ENCODE measurements at regions not wholly inside any gene's neighbourhood (a gene's known extent, or its start where the extent isn't known, plus 50 kb on each side); places are given as distances from the start of the nearest gene placed in this dataset.

DNA sequence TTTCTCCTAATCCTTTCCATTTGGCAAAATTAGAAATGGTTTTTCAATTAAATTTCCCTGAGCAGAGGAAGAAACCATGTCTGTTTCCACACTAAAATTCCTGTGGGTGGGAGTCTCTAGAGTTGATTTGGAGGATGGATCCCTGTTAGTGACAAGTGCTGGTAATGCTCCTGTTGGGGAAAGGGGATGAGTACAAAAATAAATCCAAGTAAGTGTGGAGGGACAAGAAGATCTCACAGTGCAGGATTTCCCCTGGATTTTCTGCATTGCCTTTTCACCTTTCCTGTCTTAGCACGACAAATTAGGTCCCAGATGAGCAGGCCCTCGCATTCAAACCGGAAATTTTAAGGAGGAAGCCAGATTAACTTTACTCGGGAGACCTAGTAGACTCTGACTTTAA lies 107.5 kb downstream of the DAD1 start:
- Histone ChIP-seq H3K9ac (ENCODE audit: control insufficient read depth, extremely low read depth, insufficient read depth, low read length) (no peak overlapping the region), H4K20me1 (ENCODE audit: control insufficient read depth, extremely low read depth, insufficient read depth, low read length) (no peaks in the 10 kb centered on the region), H3K4me3 (ENCODE audit: control insufficient read depth in 2 of 3, extremely low read depth in 1 of 3, insufficient read depth in 2 of 3, low read depth in 1 of 3, low read length in 3 of 3) (no peak overlapping the region), H3K79me2 (ENCODE audit: control insufficient read depth, insufficient read depth, low read length) (no peaks in the 10 kb centered on the region), H3K9me3 (ENCODE audit: control insufficient read depth, low read depth, low read length) (no peaks in the 10 kb centered on the region), H3K27ac (ENCODE audit: control insufficient read depth, insufficient read depth, low read length) (no peak overlapping the region), H3K27me3 (ENCODE audit: control insufficient read depth, extremely low read depth, insufficient read depth, low read length) (peaks cover 9% of the 10 kb centered on the region), H3K9me1 (ENCODE audit: control insufficient read depth, extremely low read depth, insufficient read depth, low read length) (no peaks in the 10 kb centered on the region), H3K36me3 (ENCODE audit: control insufficient read depth in 2 of 2, extremely low read depth in 1 of 2, insufficient read depth in 2 of 2, low read length in 2 of 2) (no peaks in the 10 kb centered on the region), H2AFZ (ENCODE audit: control insufficient read depth, low read length) (no peak overlapping the region), H3K4me2 (ENCODE audit: control insufficient read depth, extremely low read depth, insufficient read depth, low read depth, low read length) (no peak overlapping the region), H3K4me1 (ENCODE audit: control insufficient read depth, extremely low read depth, insufficient read depth, low read length) (no peaks in the 10 kb centered on the region)
- TF ChIP-seq, protein P1, sequence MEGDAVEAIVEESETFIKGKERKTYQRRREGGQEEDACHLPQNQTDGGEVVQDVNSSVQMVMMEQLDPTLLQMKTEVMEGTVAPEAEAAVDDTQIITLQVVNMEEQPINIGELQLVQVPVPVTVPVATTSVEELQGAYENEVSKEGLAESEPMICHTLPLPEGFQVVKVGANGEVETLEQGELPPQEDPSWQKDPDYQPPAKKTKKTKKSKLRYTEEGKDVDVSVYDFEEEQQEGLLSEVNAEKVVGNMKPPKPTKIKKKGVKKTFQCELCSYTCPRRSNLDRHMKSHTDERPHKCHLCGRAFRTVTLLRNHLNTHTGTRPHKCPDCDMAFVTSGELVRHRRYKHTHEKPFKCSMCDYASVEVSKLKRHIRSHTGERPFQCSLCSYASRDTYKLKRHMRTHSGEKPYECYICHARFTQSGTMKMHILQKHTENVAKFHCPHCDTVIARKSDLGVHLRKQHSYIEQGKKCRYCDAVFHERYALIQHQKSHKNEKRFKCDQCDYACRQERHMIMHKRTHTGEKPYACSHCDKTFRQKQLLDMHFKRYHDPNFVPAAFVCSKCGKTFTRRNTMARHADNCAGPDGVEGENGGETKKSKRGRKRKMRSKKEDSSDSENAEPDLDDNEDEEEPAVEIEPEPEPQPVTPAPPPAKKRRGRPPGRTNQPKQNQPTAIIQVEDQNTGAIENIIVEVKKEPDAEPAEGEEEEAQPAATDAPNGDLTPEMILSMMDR (optimal IDR thresholded peaks at IDR 0.05 in 1 of 3, IDR thresholded peaks at IDR 0.05 in 1 of 3, conservative IDR thresholded peaks at IDR 0.05 in 1 of 3; ENCODE audit: extremely low read depth in 1 of 3, insufficient read depth in 2 of 3, low read length in 3 of 3): no peak
- TF ChIP-seq EZH2 (IDR thresholded peaks at IDR 0.05; ENCODE audit: low read length): no peak
- DNase-seq (ENCODE audit: low read depth, low spot score): no peak
- FAIRE-seq: no peak
- dilution Hi-C loops (cut with MboI; ENCODE audit: extremely low pct_ligation_motif_present, low sequenced_read_pairs): no loop called here

DNA sequence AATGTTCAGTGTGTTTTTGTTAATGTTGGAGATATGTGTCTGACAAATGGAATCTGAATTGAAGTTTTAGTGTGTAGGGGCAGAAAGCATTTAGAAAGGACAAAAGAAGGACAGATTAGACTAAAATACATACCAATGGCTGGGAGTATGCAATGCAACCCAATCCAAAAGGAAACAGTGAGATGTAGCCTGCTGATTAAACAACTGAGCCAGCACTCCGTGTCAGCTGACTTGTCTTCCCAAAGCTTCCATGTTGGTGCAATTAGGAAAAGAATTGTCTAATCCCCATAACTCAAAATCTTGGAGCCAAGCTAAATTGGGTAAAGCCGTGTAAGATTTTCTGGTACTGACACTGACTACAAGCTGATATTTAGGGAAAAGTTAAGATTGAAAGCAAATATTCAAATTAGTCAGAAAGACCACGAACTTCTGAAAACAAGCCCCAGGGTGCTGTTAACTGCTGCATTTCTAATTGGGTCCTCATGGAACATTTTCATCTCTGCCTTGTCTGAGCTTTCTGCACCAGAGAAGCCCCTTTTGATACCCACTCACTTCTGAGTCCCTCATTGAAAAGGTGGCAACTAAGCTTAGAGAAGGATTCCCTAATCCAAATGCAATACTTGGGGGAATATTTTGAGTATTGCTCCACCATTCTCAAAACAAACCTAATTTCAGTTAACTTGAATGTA lies 109.1 kb downstream of the DAD1 start:
- FAIRE-seq: no peak
- no peak overlapping the region for H3K27ac ChIP-seq (ENCODE audit: control insufficient read depth, insufficient read depth, low read length)

More for the DNA sequence above, 109.1 kb downstream of the DAD1 start:
- no peaks in the 10 kb centered on the region for H3K79me2 ChIP-seq (ENCODE audit: control insufficient read depth, insufficient read depth, low read length)
- no peaks in the 10 kb centered on the region for H3K9me1 ChIP-seq (ENCODE audit: control insufficient read depth, extremely low read depth, insufficient read depth, low read length)
- H2AFZ ChIP-seq (ENCODE audit: control insufficient read depth, low read length): no peak overlapping the region
- TF ChIP-seq EZH2 (IDR thresholded peaks at IDR 0.05; ENCODE audit: low read length): no peak
- TF ChIP-seq, protein P1 (optimal IDR thresholded peaks at IDR 0.05 in 1 of 3, IDR thresholded peaks at IDR 0.05 in 1 of 3, conservative IDR thresholded peaks at IDR 0.05 in 1 of 3; ENCODE audit: extremely low read depth in 1 of 3, insufficient read depth in 2 of 3, low read length in 3 of 3): no peak
- no peaks in the 10 kb centered on the region for H3K4me1 ChIP-seq (ENCODE audit: control insufficient read depth, extremely low read depth, insufficient read depth, low read length)
- H3K4me2 ChIP-seq (ENCODE audit: control insufficient read depth, extremely low read depth, insufficient read depth, low read depth, low read length): no peak overlapping the region
- no peaks in the 10 kb centered on the region for H4K20me1 ChIP-seq (ENCODE audit: control insufficient read depth, extremely low read depth, insufficient read depth, low read length)
- no peaks in the 10 kb centered on the region for H3K9me3 ChIP-seq (ENCODE audit: control insufficient read depth, low read depth, low read length)
- H3K4me3 ChIP-seq (ENCODE audit: control insufficient read depth in 2 of 3, extremely low read depth in 1 of 3, insufficient read depth in 2 of 3, low read depth in 1 of 3, low read length in 3 of 3): no peak overlapping the region
- H3K9ac ChIP-seq (ENCODE audit: control insufficient read depth, extremely low read depth, insufficient read depth, low read length): no peak overlapping the region
- H3K36me3 ChIP-seq (ENCODE audit: control insufficient read depth in 2 of 2, extremely low read depth in 1 of 2, insufficient read depth in 2 of 2, low read length in 2 of 2): no peaks in the 10 kb centered on the region
- H3K27me3 ChIP-seq (ENCODE audit: control insufficient read depth, extremely low read depth, insufficient read depth, low read length): peaks cover 6% of the 10 kb centered on the region
- no peak for DNase-seq (ENCODE audit: low read depth, low spot score)
- dilution Hi-C loops (cut with MboI; ENCODE audit: extremely low pct_ligation_motif_present, low sequenced_read_pairs): no loop called here
